ENCODE measurements at regions not wholly inside any gene's neighbourhood (a gene's known extent, or its start where the extent isn't known, plus 50 kb on each side); places are given as distances from the start of the nearest gene placed in this dataset.

- ATAC-seq (ENCODE audit: low read depth) (no peak), DNase-seq (ENCODE audit: low spot score) (no peak)
- H3K9me3 ChIP-seq (ENCODE audit: severe bottlenecking) = no peaks in the 10 kb centered on the region
- H3K4me3 ChIP-seq (ENCODE audit: severe bottlenecking) = no peak overlapping the region
- H3K27me3 ChIP-seq (ENCODE audit: insufficient read depth, poor library complexity, severe bottlenecking) = no peaks in the 10 kb centered on the region
- H3K4me1 ChIP-seq (ENCODE audit: insufficient read depth, poor library complexity, severe bottlenecking) = no peaks in the 10 kb centered on the region
- no peaks in the 10 kb centered on the region for H3K36me3 ChIP-seq (ENCODE audit: low read depth)
- no peak overlapping the region for H3K27ac ChIP-seq (ENCODE audit: poor library complexity, severe bottlenecking)
- TF ChIP-seq CTCF (IDR thresholded peaks at IDR 0.05; ENCODE audit: poor library complexity, severe bottlenecking) = no peak
Observed at GRCh38 chr10:88169037-88169319, 305.6 kb downstream of the PTEN start.

GRCh38 chr10:88170628-88171027 is 307.2 kb downstream of the PTEN start:
- no peaks in the 10 kb centered on the region for H3K9me3 ChIP-seq (ENCODE audit: severe bottlenecking)
- H3K4me3 ChIP-seq (ENCODE audit: severe bottlenecking) = no peak overlapping the region
- no peaks in the 10 kb centered on the region for H3K4me1 ChIP-seq (ENCODE audit: insufficient read depth, poor library complexity, severe bottlenecking)
- no peaks in the 10 kb centered on the region for H3K27me3 ChIP-seq (ENCODE audit: insufficient read depth, poor library complexity, severe bottlenecking)
- TF ChIP-seq CTCF (IDR thresholded peaks at IDR 0.05; ENCODE audit: poor library complexity, severe bottlenecking) = no peak
- H3K36me3 ChIP-seq (ENCODE audit: low read depth) = no peaks in the 10 kb centered on the region
- no peak for ATAC-seq (ENCODE audit: low read depth)
- H3K27ac ChIP-seq (ENCODE audit: poor library complexity, severe bottlenecking) = no peak overlapping the region
- DNase-seq (ENCODE audit: low spot score) = no peak

GRCh38 chr10:88172159-88172558 is 308.7 kb downstream of the PTEN start:
- DNase-seq (ENCODE audit: low spot score) = no peak
- no peaks in the 10 kb centered on the region for H3K9me3 ChIP-seq (ENCODE audit: severe bottlenecking)
- no peaks in the 10 kb centered on the region for H3K4me1 ChIP-seq (ENCODE audit: insufficient read depth, poor library complexity, severe bottlenecking)
- no peak overlapping the region for H3K4me3 ChIP-seq (ENCODE audit: severe bottlenecking)
- no peaks in the 10 kb centered on the region for H3K36me3 ChIP-seq (ENCODE audit: low read depth)
- no peaks in the 10 kb centered on the region for H3K27me3 ChIP-seq (ENCODE audit: insufficient read depth, poor library complexity, severe bottlenecking)
- no peak for ATAC-seq (ENCODE audit: low read depth)
- no peak overlapping the region for H3K27ac ChIP-seq (ENCODE audit: poor library complexity, severe bottlenecking)
- no peak for TF ChIP-seq CTCF (IDR thresholded peaks at IDR 0.05; ENCODE audit: poor library complexity, severe bottlenecking)

GRCh38 chr10:88174391-88174790 is 311.0 kb downstream of the PTEN start:
- ATAC-seq (ENCODE audit: low read depth) = no peak
- Histone ChIP-seq H3K27me3 (ENCODE audit: insufficient read depth, poor library complexity, severe bottlenecking) (no peaks in the 10 kb centered on the region), H3K27ac (ENCODE audit: poor library complexity, severe bottlenecking) (no peak overlapping the region), H3K4me1 (ENCODE audit: insufficient read depth, poor library complexity, severe bottlenecking) (no peaks in the 10 kb centered on the region), H3K36me3 (ENCODE audit: low read depth) (no peaks in the 10 kb centered on the region), H3K4me3 (ENCODE audit: severe bottlenecking) (no peak overlapping the region), H3K9me3 (ENCODE audit: severe bottlenecking) (no peaks in the 10 kb centered on the region)
- no peak for DNase-seq (ENCODE audit: low spot score)
- TF ChIP-seq CTCF (IDR thresholded peaks at IDR 0.05; ENCODE audit: poor library complexity, severe bottlenecking) = no peak

- no peaks in the 10 kb centered on the region for H3K4me1 ChIP-seq (ENCODE audit: insufficient read depth, poor library complexity, severe bottlenecking)
- no peak for ATAC-seq (ENCODE audit: low read depth)
- H3K9me3 ChIP-seq (ENCODE audit: severe bottlenecking) = no peaks in the 10 kb centered on the region
- no peak overlapping the region for H3K27ac ChIP-seq (ENCODE audit: poor library complexity, severe bottlenecking)
- DNase-seq (ENCODE audit: low spot score) = no peak
- no peak overlapping the region for H3K4me3 ChIP-seq (ENCODE audit: severe bottlenecking)
- TF ChIP-seq CTCF (IDR thresholded peaks at IDR 0.05; ENCODE audit: poor library complexity, severe bottlenecking) = no peak
- H3K36me3 ChIP-seq (ENCODE audit: low read depth) = no peaks in the 10 kb centered on the region
- no peaks in the 10 kb centered on the region for H3K27me3 ChIP-seq (ENCODE audit: insufficient read depth, poor library complexity, severe bottlenecking)
Observed at GRCh38 chr10:88178758-88179157, 315.3 kb downstream of the PTEN start.

Data from RWPE2 (cell line).